DMS153 treated with DMSO at 0.1 percent for 48 hours (cell line): ENCODE measurements at regions not wholly inside any gene's neighbourhood (a gene's known extent, or its start where the extent isn't known, plus 50 kb on each side); places are given as distances from the start of the nearest gene placed in this dataset.

Experiments
- DNase-seq: peaks from one replicate; lab custom pipeline; 2025; ENCODE audit not compliant: unreplicated experiment; lab: John Stamatoyannopoulos, UW

GRCh38 chr1:87603626-87604025, 274.9 kb downstream of the LMO4 start:
- no peak for DNase-seq

- no peak for DNase-seq
These were observed 284.3 kb downstream of the LMO4 start for GRCh38 chr1:87612956-87613355.

- no peak for DNase-seq
These were observed 286.8 kb downstream of the LMO4 start for GRCh38 chr1:87615491-87615890.

- no peak for DNase-seq
These were observed 287.2 kb downstream of the LMO4 start for GRCh38 chr1:87615901-87616300.

- no peak for DNase-seq
These were observed 292.1 kb downstream of the LMO4 start for GRCh38 chr1:87620807-87621206.

GRCh38 chr1:87629673-87630072, 301.0 kb downstream of the LMO4 start:
- no peak for DNase-seq

- no peak for DNase-seq
These were observed 303.6 kb downstream of the LMO4 start for GRCh38 chr1:87632232-87632631.

GRCh38 chr1:87636198-87636892, 307.7 kb downstream of the LMO4 start:
- no peak for DNase-seq

GRCh38 chr1:87638636-87639035, 310.0 kb downstream of the LMO4 start:
- DNase-seq, result no peak

- DNase-seq, result no peak
These were observed 313.3 kb downstream of the LMO4 start for GRCh38 chr1:87641996-87642395.

GRCh38 chr1:87642581-87643221, 314.0 kb downstream of the LMO4 start:
- DNase-seq, result peak; percentile 43

- no peak for DNase-seq
These were observed 315.4 kb downstream of the LMO4 start for GRCh38 chr1:87644033-87644578.

GRCh38 chr1:87644579-87645190, 316.0 kb downstream of the LMO4 start:
- DNase-seq, result peak; percentile 7

GRCh38 chr1:87647430-87648177, 318.9 kb downstream of the LMO4 start:
- no peak for DNase-seq

- no peak for DNase-seq
These were observed 319.8 kb downstream of the LMO4 start for GRCh38 chr1:87648323-87649119.

GRCh38 chr1:87650306-87650705, 321.6 kb downstream of the LMO4 start:
- DNase-seq, result no peak

GRCh38 chr1:87652176-87652575, 323.5 kb downstream of the LMO4 start:
- no peak for DNase-seq

GRCh38 chr1:87665151-87665550, 336.5 kb downstream of the LMO4 start:
- DNase-seq, result no peak

- DNase-seq, result no peak
These were observed 338.0 kb downstream of the LMO4 start for GRCh38 chr1:87666681-87667080.

GRCh38 chr1:87669674-87670073, 341.0 kb downstream of the LMO4 start:
- DNase-seq, result no peak

GRCh38 chr1:87673309-87673708, 344.6 kb downstream of the LMO4 start:
- DNase-seq, result no peak
